SK-N-SH treated with all-trans-retinoic acid at 6 μM for 48 hours (cell line): ENCODE measurements at regions not wholly inside any gene's neighbourhood (a gene's known extent, or its start where the extent isn't known, plus 50 kb on each side); places are given as distances from the start of the nearest gene placed in this dataset.

Experiments
- ATAC-seq: fragments of 200-7000 bp; cut with Tn5 transposase; 3 replicates; pipeline ENCODE4 v1.9.1; 2020; ENCODE audit warnings: mild to moderate bottlenecking, moderate library complexity
- ARNTL ChIP-seq: fragments of 450-650 bp; formaldehyde crosslinking; IDR thresholded peaks from 2 replicates; pipeline ENCODE4 v1.5.0; 2020; ENCODE audit warnings: low read depth, mild to moderate bottlenecking, moderate library complexity, borderline replicate concordance
- BACH2 ChIP-seq: fragments of 250-450 bp; sonication (Bioruptor Pico); IDR thresholded peaks from 2 replicates; pipeline ENCODE4 v1.9.0; 2021; ENCODE audit warnings: mild to moderate bottlenecking, borderline replicate concordance
- CSDC2 ChIP-seq: fragments of 250-450 bp; sonication (Bioruptor Pico); IDR thresholded peaks from 2 replicates; pipeline ENCODE4 v1.5.0; 2020; ENCODE audit warnings: mild to moderate bottlenecking, moderate library complexity
- ISL1 ChIP-seq: fragments of 250-450 bp; sonication (Bioruptor Pico); IDR thresholded peaks from 2 replicates; pipeline ENCODE4 v2.1.2; 2022; ENCODE audit warnings: mild to moderate bottlenecking, moderate library complexity
- OSR1 ChIP-seq: fragments of 250-450 bp; sonication (Bioruptor Pico); IDR thresholded peaks from 2 replicates; pipeline ENCODE4 v1.8.0; 2022; ENCODE audit warnings: moderate library complexity, mild to moderate bottlenecking, inconsistent platforms
- RARB ChIP-seq: fragments of 250-450 bp; sonication (Bioruptor Pico); IDR thresholded peaks from 2 replicates; pipeline ENCODE4 v1.8.0; 2021; ENCODE audit warnings: mild to moderate bottlenecking, moderate library complexity
- SNAI2 ChIP-seq: fragments of 250-450 bp; sonication (Bioruptor Pico); IDR thresholded peaks from 2 replicates; pipeline ENCODE4 v1.5.0; 2020; ENCODE audit warnings: mild to moderate bottlenecking, moderate library complexity
- TCF4 ChIP-seq: fragments of 250-450 bp; sonication (Bioruptor Pico); IDR thresholded peaks from 2 replicates; pipeline ENCODE4 v1.8.0; 2021; ENCODE audit warnings: mild to moderate bottlenecking, moderate library complexity, borderline replicate concordance
- TOX ChIP-seq: fragments of 250-450 bp; sonication (Bioruptor Pico); IDR thresholded peaks from 2 replicates; pipeline ENCODE4 v1.8.0; 2021; ENCODE audit warnings: mild to moderate bottlenecking, moderate library complexity, borderline replicate concordance
- ZC3H10 ChIP-seq: fragments of 250-450 bp; sonication (Bioruptor Pico); IDR thresholded peaks from 2 replicates; pipeline ENCODE4 v1.5.1; 2021; ENCODE audit warnings: mild to moderate bottlenecking, moderate library complexity
- ZFP3 ChIP-seq: fragments of 250-450 bp; sonication (Bioruptor Pico); IDR thresholded peaks from 2 replicates; pipeline ENCODE4 v1.5.0; 2020; ENCODE audit warnings: mild to moderate bottlenecking, moderate library complexity
- ZFP30 ChIP-seq: fragments of 450-650 bp; formaldehyde crosslinking; IDR thresholded peaks from 2 replicates; pipeline ENCODE4 v1.5.0; 2022; ENCODE audit warnings: mild to moderate bottlenecking, moderate library complexity
- ZNF70 ChIP-seq: fragments of 450-650 bp; formaldehyde crosslinking; IDR thresholded peaks from 2 replicates; pipeline ENCODE4 v1.5.0; 2020; ENCODE audit warnings: mild to moderate bottlenecking, moderate library complexity
- ZNF8 ChIP-seq: fragments of 450-650 bp; formaldehyde crosslinking; IDR thresholded peaks from 2 replicates; pipeline ENCODE4 v1.5.0; 2020; ENCODE audit warnings: mild to moderate bottlenecking, moderate library complexity
- TF ChIP-seq, protein P1 (sequence below): fragments of 250-450 bp; sonication (Bioruptor Pico); IDR thresholded peaks from 2 replicates; pipeline ENCODE4 v1.5.1; 2020; ENCODE audit warnings: low read depth, mild to moderate bottlenecking, moderate library complexity
- TF ChIP-seq, protein P2 (sequence below): fragments of 250-450 bp; sonication (Bioruptor Pico); IDR thresholded peaks from 2 replicates; pipeline ENCODE4 v1.5.0; 2020; ENCODE audit warnings: mild to moderate bottlenecking, moderate library complexity
- TF ChIP-seq, protein P3 (sequence below): fragments of 250-450 bp; sonication (Bioruptor Pico); IDR thresholded peaks from 2 replicates; pipeline ENCODE4 v1.8.0; 2021; ENCODE audit warnings: low read depth, mild to moderate bottlenecking, moderate library complexity, borderline replicate concordance
- TF ChIP-seq, protein P4 (sequence below): fragments of 250-450 bp; sonication (Bioruptor Pico); IDR thresholded peaks from 2 replicates; pipeline ENCODE4 v1.8.0; 2020; ENCODE audit warnings: mild to moderate bottlenecking, moderate library complexity, borderline replicate concordance
- TF ChIP-seq, protein P5 (sequence below): fragments of 250-450 bp; sonication (Bioruptor Pico); IDR thresholded peaks from 2 replicates; pipeline ENCODE4 v1.5.1; 2021; ENCODE audit warnings: mild to moderate bottlenecking, moderate library complexity

DNA sequence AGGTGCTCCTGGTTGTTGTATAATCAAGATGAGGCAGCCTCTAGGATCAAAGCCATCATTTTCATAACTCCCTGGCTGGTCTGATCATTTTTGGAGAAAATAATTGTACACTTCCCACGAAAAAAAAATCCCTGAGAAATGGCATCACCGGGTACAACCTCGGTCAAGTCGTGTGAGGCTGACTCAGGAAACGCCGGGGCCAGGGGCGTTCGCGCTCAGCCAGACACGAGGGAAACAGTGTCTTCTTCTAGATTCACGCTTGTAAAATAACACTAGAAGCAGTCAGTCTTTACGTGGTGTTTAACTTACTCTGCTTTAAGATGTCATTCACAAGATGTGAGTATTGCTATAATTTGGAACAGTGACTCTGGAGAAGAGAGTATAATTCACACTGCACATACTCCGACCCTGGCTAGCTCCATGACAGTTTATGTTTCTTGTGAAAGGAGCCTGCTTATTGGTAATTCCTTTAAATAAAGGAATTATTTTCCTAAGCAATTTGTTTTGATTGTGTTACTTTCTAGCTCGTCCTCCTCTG lies 109.0 kb upstream of the SOX1 start:
- TF ChIP-seq ZNF70 (no peak), ZC3H10 (CRISPR knock-in tag) (no peak), OSR1 (CRISPR knock-in tag) (no peak)
- TF ChIP-seq, protein P1, sequence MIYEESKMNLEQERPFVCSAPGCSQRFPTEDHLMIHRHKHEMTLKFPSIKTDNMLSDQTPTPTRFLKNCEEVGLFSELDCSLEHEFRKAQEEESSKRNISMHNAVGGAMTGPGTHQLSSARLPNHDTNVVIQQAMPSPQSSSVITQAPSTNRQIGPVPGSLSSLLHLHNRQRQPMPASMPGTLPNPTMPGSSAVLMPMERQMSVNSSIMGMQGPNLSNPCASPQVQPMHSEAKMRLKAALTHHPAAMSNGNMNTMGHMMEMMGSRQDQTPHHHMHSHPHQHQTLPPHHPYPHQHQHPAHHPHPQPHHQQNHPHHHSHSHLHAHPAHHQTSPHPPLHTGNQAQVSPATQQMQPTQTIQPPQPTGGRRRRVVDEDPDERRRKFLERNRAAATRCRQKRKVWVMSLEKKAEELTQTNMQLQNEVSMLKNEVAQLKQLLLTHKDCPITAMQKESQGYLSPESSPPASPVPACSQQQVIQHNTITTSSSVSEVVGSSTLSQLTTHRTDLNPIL (CRISPR knock-in tag): no peak
- no peak for ATAC-seq

DNA sequence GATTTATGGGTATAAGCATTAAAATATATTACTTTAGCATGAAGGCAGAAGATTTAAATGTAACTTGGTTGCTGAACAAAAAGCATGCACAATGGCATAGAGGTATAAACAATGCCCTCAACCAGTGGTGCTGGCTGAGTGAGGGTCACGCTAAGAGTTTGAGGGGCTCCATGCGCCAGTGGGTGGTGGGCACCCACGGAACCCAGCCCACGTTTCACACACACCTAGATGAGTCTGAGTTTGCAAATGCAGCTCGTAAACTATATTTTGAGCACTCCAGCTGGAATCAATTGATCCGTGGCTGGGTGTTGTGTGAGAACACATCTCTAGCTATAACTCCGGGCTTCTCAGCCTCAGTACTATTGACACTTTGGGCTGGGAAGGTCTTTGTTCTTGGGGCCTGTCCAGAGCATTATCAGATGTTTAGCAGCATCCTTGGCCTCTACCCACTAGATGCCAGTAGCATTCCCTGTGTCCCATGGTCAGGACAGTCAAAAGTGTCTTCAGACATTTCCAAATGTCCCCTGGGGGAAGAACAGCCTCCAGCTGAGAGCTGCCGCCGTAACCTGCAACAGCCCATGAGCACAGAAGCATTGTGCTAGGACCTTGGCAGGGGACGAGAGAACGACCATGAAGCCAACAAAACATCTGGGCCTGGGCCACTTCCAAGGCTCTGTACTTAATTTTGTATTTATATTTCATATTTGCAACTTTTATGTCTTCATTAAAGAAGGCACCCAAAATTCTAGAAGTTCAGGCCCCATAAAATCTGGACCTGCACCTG lies 108.1 kb upstream of the SOX1 start:
- TF ChIP-seq ZNF8 (CRISPR knock-in tag) (no peak), RARB (no peak), ZFP3 (CRISPR knock-in tag) (no peak), ARNTL (CRISPR knock-in tag) (no peak), TOX (CRISPR knock-in tag) (no peak), ISL1 (CRISPR knock-in tag) (no peak), OSR1 (CRISPR knock-in tag) (no peak), CSDC2 (no peak), BACH2 (CRISPR knock-in tag) (no peak), ZC3H10 (CRISPR knock-in tag) (no peak), SNAI2 (CRISPR knock-in tag) (no peak), ZFP30 (CRISPR knock-in tag) (no peak), TCF4 (no peak)
- TF ChIP-seq, protein P2, sequence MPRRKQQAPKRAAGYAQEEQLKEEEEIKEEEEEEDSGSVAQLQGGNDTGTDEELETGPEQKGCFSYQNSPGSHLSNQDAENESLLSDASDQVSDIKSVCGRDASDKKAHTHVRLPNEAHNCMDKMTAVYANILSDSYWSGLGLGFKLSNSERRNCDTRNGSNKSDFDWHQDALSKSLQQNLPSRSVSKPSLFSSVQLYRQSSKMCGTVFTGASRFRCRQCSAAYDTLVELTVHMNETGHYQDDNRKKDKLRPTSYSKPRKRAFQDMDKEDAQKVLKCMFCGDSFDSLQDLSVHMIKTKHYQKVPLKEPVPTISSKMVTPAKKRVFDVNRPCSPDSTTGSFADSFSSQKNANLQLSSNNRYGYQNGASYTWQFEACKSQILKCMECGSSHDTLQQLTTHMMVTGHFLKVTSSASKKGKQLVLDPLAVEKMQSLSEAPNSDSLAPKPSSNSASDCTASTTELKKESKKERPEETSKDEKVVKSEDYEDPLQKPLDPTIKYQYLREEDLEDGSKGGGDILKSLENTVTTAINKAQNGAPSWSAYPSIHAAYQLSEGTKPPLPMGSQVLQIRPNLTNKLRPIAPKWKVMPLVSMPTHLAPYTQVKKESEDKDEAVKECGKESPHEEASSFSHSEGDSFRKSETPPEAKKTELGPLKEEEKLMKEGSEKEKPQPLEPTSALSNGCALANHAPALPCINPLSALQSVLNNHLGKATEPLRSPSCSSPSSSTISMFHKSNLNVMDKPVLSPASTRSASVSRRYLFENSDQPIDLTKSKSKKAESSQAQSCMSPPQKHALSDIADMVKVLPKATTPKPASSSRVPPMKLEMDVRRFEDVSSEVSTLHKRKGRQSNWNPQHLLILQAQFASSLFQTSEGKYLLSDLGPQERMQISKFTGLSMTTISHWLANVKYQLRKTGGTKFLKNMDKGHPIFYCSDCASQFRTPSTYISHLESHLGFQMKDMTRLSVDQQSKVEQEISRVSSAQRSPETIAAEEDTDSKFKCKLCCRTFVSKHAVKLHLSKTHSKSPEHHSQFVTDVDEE (CRISPR knock-in tag): no peak
- TF ChIP-seq, protein P3, sequence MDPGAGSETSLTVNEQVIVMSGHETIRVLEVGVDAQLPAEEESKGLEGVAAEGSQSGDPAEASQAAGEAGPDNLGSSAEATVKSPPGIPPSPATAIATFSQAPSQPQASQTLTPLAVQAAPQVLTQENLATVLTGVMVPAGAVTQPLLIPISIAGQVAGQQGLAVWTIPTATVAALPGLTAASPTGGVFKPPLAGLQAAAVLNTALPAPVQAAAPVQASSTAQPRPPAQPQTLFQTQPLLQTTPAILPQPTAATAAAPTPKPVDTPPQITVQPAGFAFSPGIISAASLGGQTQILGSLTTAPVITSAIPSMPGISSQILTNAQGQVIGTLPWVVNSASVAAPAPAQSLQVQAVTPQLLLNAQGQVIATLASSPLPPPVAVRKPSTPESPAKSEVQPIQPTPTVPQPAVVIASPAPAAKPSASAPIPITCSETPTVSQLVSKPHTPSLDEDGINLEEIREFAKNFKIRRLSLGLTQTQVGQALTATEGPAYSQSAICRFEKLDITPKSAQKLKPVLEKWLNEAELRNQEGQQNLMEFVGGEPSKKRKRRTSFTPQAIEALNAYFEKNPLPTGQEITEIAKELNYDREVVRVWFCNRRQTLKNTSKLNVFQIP (CRISPR knock-in tag): no peak
- TF ChIP-seq, protein P4, sequence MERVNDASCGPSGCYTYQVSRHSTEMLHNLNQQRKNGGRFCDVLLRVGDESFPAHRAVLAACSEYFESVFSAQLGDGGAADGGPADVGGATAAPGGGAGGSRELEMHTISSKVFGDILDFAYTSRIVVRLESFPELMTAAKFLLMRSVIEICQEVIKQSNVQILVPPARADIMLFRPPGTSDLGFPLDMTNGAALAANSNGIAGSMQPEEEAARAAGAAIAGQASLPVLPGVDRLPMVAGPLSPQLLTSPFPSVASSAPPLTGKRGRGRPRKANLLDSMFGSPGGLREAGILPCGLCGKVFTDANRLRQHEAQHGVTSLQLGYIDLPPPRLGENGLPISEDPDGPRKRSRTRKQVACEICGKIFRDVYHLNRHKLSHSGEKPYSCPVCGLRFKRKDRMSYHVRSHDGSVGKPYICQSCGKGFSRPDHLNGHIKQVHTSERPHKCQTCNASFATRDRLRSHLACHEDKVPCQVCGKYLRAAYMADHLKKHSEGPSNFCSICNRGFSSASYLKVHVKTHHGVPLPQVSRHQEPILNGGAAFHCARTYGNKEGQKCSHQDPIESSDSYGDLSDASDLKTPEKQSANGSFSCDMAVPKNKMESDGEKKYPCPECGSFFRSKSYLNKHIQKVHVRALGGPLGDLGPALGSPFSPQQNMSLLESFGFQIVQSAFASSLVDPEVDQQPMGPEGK (CRISPR knock-in tag): no peak
- TF ChIP-seq, protein P5, sequence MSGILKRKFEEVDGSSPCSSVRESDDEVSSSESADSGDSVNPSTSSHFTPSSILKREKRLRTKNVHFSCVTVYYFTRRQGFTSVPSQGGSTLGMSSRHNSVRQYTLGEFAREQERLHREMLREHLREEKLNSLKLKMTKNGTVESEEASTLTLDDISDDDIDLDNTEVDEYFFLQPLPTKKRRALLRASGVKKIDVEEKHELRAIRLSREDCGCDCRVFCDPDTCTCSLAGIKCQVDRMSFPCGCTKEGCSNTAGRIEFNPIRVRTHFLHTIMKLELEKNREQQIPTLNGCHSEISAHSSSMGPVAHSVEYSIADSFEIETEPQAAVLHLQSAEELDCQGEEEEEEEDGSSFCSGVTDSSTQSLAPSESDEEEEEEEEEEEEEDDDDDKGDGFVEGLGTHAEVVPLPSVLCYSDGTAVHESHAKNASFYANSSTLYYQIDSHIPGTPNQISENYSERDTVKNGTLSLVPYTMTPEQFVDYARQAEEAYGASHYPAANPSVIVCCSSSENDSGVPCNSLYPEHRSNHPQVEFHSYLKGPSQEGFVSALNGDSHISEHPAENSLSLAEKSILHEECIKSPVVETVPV (CRISPR knock-in tag): no peak
- no peak for ATAC-seq

DNA sequence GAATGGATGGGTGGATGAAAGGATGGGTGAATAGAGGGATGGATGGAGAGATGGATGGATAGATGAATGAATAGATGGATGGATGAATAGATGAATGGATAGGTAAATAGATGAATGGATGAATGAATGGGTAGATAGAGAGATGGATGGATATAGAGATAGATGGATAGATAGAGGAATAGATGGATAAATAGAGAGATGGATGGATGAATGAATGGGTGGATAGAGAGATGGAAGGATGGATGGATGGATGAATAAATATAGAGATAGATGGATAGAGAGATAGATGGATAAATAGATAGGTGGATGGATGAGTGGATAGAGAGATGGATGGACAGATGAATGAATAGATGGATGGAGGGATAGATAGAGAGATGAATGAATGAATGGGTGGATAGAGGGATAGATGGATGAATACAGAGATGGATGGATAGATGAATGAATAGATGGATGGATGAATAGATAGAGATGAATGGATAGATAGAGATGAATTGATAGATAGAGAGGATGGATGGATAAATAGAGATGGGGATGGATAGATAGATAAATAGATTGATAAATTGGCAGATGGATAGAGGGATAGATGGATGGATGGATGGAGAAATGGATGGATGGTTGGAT lies 106.7 kb upstream of the SOX1 start:
- TF ChIP-seq, protein P4 (CRISPR knock-in tag): no peak
- TF ChIP-seq TOX (CRISPR knock-in tag) (no peak), TCF4 (no peak), ZNF8 (CRISPR knock-in tag) (no peak), OSR1 (CRISPR knock-in tag) (no peak)
- TF ChIP-seq, protein P2 (CRISPR knock-in tag): no peak
- no peak for ATAC-seq
